ENCODE measurements at regions not wholly inside any gene's neighbourhood (a gene's known extent, or its start where the extent isn't known, plus 50 kb on each side); places are given as distances from the start of the nearest gene placed in this dataset.

DNA sequence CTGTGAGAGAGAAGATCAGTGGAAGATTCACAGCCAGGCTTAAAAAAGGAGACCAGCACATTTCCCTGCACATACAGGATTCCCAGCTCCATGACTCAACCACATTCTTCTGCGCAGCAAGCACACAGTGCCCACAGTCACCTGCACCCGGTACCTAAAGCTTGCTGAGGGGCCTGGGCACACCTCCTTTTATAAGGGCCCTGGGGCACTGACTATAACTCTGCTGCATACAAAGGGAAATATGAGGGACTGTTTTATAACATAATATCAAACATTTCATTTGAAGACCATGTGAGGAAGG lies 322.9 kb downstream of the DAD1 start:
- intact Hi-C loops (cut with DNase I; ENCODE audit: low total_unique reads), result no loop called here
- H3K4me1 ChIP-seq, result no peaks in the 10 kb centered on the region
- DNase-seq (ENCODE audit: low spot score in 2 of 2), result no peak
- no peak overlapping the region for H3K27ac ChIP-seq
- no peaks in the 10 kb centered on the region for H3K9me3 ChIP-seq
- no peaks in the 10 kb centered on the region for H3K27me3 ChIP-seq
- TF ChIP-seq POLR2A (IDR thresholded peaks at IDR 0.05) (no peak), POLR2AphosphoS5 (IDR thresholded peaks at IDR 0.05) (no peak)
- TF ChIP-seq, protein P1, sequence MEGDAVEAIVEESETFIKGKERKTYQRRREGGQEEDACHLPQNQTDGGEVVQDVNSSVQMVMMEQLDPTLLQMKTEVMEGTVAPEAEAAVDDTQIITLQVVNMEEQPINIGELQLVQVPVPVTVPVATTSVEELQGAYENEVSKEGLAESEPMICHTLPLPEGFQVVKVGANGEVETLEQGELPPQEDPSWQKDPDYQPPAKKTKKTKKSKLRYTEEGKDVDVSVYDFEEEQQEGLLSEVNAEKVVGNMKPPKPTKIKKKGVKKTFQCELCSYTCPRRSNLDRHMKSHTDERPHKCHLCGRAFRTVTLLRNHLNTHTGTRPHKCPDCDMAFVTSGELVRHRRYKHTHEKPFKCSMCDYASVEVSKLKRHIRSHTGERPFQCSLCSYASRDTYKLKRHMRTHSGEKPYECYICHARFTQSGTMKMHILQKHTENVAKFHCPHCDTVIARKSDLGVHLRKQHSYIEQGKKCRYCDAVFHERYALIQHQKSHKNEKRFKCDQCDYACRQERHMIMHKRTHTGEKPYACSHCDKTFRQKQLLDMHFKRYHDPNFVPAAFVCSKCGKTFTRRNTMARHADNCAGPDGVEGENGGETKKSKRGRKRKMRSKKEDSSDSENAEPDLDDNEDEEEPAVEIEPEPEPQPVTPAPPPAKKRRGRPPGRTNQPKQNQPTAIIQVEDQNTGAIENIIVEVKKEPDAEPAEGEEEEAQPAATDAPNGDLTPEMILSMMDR (IDR thresholded peaks at IDR 0.05), result no peak
- H3K36me3 ChIP-seq, result no peaks in the 10 kb centered on the region
- H3K4me3 ChIP-seq, result no peak overlapping the region

DNA sequence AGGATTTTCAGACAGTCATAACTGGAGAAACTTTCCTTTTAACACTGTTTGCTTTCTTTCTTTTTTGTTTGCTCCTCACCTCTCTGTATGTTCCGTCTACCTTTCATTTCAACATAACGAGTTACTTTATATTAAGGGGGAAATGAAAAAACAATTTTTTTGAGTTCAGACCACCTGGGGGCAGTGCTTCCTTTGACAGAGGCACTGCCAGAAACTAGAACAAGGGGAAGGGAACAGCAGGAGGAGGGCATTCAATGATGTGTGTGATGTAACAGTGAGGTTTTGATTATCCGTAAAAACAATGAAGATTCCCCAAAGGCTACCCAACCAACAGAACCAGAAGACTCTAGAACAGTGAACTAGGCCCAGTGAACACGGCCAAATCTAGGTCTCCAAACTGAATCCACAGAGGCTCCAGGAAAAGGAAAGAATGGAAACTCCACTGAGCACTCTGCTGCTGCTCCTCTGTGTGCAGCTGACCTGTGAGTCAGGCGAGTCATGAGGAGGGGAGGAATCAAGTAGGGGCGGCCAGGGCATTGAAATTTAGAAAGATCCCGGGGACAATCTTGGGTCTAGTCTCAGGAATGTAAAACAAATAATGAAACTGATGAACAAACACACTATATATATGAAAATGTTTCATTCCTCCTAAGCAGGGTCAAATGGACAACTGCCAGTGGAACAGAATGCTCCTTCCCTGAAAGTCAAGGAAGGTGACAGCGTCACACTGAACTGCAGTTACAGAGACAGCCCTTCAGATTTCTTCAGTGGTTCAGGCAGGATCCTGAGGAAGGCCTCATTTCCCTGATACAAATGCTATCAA lies 323.5 kb downstream of the DAD1 start:
- TF ChIP-seq POLR2AphosphoS5 (IDR thresholded peaks at IDR 0.05) (no peak), POLR2A (IDR thresholded peaks at IDR 0.05) (no peak)
- TF ChIP-seq, protein P1 (IDR thresholded peaks at IDR 0.05), result no peak
- DNase-seq (ENCODE audit: low spot score in 2 of 2), result no peak
- no peaks in the 10 kb centered on the region for H3K36me3 ChIP-seq
- no peak overlapping the region for H3K27ac ChIP-seq
- no peak overlapping the region for H3K4me3 ChIP-seq
- no peaks in the 10 kb centered on the region for H3K27me3 ChIP-seq
- no peaks in the 10 kb centered on the region for H3K4me1 ChIP-seq
- no peaks in the 10 kb centered on the region for H3K9me3 ChIP-seq
- intact Hi-C loops (cut with DNase I; ENCODE audit: low total_unique reads), result no loop called here

DNA sequence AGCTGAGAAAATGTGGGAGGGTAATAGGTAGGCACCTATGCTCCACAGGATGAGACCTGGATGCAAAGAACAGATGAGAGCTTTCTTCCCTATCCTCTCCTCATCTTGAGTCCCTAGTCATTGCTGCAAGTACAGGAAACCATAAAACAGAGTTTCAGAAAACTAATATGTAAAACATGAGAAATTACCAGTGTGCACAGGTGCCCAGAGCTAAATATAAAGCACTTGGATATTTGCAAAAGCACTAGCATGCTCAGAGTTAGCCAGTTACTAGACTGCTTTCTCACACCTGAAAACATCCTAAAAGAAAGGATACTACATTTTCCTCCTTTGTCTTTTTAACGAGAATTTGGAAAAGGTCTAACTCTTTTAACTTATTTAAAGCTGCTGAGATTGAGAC lies 324.3 kb downstream of the DAD1 start:
- no peak for DNase-seq (ENCODE audit: low spot score in 2 of 2)
- intact Hi-C loops (cut with DNase I; ENCODE audit: low total_unique reads), result no loop called here
- TF ChIP-seq, protein P1 (IDR thresholded peaks at IDR 0.05), result no peak
- TF ChIP-seq POLR2AphosphoS5 (IDR thresholded peaks at IDR 0.05) (no peak), POLR2A (IDR thresholded peaks at IDR 0.05) (no peak)
- H3K9me3 ChIP-seq, result no peaks in the 10 kb centered on the region
- no peaks in the 10 kb centered on the region for H3K27me3 ChIP-seq
- H3K36me3 ChIP-seq, result no peaks in the 10 kb centered on the region
- no peaks in the 10 kb centered on the region for H3K4me1 ChIP-seq
- H3K4me3 ChIP-seq, result no peak overlapping the region
- no peak overlapping the region for H3K27ac ChIP-seq

GRCh38 chr14:22263961-22264360 lies 325.1 kb downstream of the DAD1 start:
- H3K4me3 ChIP-seq, result no peak overlapping the region
- H3K4me1 ChIP-seq, result no peaks in the 10 kb centered on the region
- H3K36me3 ChIP-seq, result no peaks in the 10 kb centered on the region
- TF ChIP-seq POLR2A (IDR thresholded peaks at IDR 0.05) (no peak), POLR2AphosphoS5 (IDR thresholded peaks at IDR 0.05) (no peak)
- TF ChIP-seq, protein P1 (IDR thresholded peaks at IDR 0.05), result no peak
- DNase-seq (ENCODE audit: low spot score in 2 of 2), result no peak
- no peak overlapping the region for H3K27ac ChIP-seq
- intact Hi-C loops (cut with DNase I; ENCODE audit: low total_unique reads), result no loop called here
- H3K27me3 ChIP-seq, result no peaks in the 10 kb centered on the region
- H3K9me3 ChIP-seq, result no peaks in the 10 kb centered on the region

DNA sequence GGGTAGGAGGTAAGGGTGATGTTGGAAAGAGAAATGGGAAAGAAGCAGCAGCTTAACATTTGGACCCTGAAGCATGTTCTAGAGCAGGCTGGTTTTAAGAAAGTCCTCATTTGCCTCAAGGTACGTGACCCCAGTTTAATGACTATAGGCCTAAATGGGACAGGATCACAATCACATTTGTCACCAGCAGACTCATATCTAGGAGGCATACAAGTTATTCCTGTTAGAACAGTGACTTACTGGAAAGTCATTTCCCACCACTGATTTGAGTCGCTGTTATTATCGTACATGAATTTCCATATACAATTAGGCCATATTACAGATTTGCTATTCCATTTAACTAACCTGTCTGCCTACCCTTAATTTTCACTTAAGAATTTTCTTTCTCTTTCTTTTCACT lies 326.1 kb downstream of the DAD1 start:
- TF ChIP-seq POLR2A (IDR thresholded peaks at IDR 0.05), result no peak
- no peaks in the 10 kb centered on the region for H3K27me3 ChIP-seq
- H3K4me3 ChIP-seq, result no peak overlapping the region
- no peaks in the 10 kb centered on the region for H3K36me3 ChIP-seq
- no peak for DNase-seq (ENCODE audit: low spot score in 2 of 2)
- intact Hi-C loops (cut with DNase I; ENCODE audit: low total_unique reads), result no loop called here
- H3K4me1 ChIP-seq, result no peaks in the 10 kb centered on the region
- no peaks in the 10 kb centered on the region for H3K9me3 ChIP-seq
- H3K27ac ChIP-seq, result no peak overlapping the region
